Skeletal muscle tissue (tissue), 3 donors: ENCODE measurements at regions not wholly inside any gene's neighbourhood (a gene's known extent, or its start where the extent isn't known, plus 50 kb on each side); places are given as distances from the start of the nearest gene placed in this dataset.
"Not testable (repeated sequence)": the region's sequence is repeated elsewhere in the genome, so short reads cannot be mapped to it uniquely, and the experiment has no call there.

Source experiments
- H3K27ac ChIP-seq: one replicate; pipeline ENCODE4 v1.7.0; 2013; ENCODE audit warnings: mild to moderate bottlenecking, low read depth, low read length, inconsistent platforms
- H3K27me3 ChIP-seq, 3 donors: one replicate each; pipeline ENCODE4 v1.7.0; 2013; ENCODE audit warnings: low read length in 3 of 3; ENCODE audit not compliant: control insufficient read depth in 3 of 3, insufficient read depth in 3 of 3
- H3K36me3 ChIP-seq, 3 donors: one replicate each; pipeline ENCODE4 v1.7.0; 2013; ENCODE audit warnings: low read length in 3 of 3; ENCODE audit not compliant: control insufficient read depth in 3 of 3, insufficient read depth in 3 of 3
- H3K4me1 ChIP-seq, 3 donors: one replicate each; pipeline ENCODE4 v1.7.0; 2013; ENCODE audit warnings: low read length in 3 of 3, mild to moderate bottlenecking in 3 of 3; ENCODE audit not compliant: control insufficient read depth in 3 of 3, insufficient read depth in 3 of 3
- H3K4me3 ChIP-seq, 3 donors: one replicate each; pipeline ENCODE4 v1.7.0; 2013; ENCODE audit warnings: low read length in 3 of 3
- H3K9ac ChIP-seq, 3 donors: one replicate each; pipeline ENCODE4 v1.7.0; 2013; ENCODE audit warnings: low read length in 3 of 3, mild to moderate bottlenecking in 3 of 3, moderate library complexity in 2 of 3, low read depth in 1 of 3
- H3K9me3 ChIP-seq, 3 donors: one replicate each; pipeline ENCODE4 v1.7.0; 2013; ENCODE audit warnings: low read length in 3 of 3; ENCODE audit not compliant: control insufficient read depth in 3 of 3
- donor health status: Osteomylitis.

DNA sequence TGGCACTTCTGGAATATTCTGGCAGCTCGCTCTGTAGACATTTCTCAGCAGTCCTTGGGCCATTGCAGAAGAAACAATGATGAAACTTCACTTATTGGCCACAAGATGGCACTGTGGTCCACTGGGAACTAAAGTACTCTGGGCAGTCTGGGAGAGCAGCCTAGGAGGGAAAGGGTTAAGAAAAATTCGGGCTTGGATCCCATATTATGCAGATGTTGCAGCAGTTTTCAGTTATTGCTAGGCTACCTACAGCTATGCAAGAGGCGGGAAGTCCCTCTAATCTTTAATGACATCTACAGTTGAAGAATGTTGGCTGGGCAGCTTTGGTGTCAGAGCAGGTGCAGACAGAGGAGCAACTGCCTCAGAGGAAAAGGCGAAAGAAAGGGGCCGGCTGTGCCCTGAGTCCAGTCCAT lies 201.7 kb upstream of the PRSS58 start:
- H3K27me3 ChIP-seq: no peaks in the 10 kb centered on the region
- no peak overlapping the region for H3K9ac ChIP-seq
- H3K36me3 ChIP-seq: no peaks in the 10 kb centered on the region
- H3K4me1 ChIP-seq: peaks cover 14 to 27% (median 17%) of the 10 kb centered on the region in 3 donors
- no peak overlapping the region for H3K27ac ChIP-seq
- no peak overlapping the region for H3K4me3 ChIP-seq
- H3K9me3 ChIP-seq: no peaks in the 10 kb centered on the region

DNA sequence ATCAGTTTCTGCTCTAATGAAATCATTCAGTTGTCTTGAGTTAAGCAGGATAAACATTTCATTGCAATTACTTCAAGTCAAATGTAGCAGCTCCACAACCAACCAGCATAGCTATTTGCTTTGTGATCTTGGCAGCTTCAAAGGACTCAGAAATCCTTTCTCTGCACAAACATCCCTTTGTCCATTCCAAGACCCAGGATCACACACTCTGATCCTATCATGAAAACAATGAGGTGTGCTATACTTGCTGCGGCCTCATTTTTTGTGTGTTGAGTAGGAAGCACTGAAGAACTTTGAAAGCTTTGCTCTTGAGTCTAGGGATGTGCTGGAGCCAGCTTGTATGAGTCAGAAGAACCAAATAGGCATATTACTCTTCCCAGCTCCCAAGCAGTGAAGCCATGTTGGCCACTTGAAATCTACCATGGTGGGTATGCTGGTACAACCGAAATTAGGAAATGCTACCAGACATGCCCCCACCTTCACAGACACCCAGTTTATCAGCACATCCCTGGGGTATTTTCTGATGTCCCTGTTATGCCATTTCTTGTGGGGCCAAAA lies 199.4 kb upstream of the PRSS58 start:
- no peaks in the 10 kb centered on the region for H3K36me3 ChIP-seq
- H3K27ac ChIP-seq: no peak overlapping the region
- H3K4me3 ChIP-seq: no peak overlapping the region
- no peaks in the 10 kb centered on the region for H3K27me3 ChIP-seq
- peaks cover 7 to 17% (median 9%) of the 10 kb centered on the region in 3 donors for H3K4me1 ChIP-seq
- H3K9ac ChIP-seq: no peak overlapping the region
- H3K9me3 ChIP-seq: no peaks in the 10 kb centered on the region

DNA sequence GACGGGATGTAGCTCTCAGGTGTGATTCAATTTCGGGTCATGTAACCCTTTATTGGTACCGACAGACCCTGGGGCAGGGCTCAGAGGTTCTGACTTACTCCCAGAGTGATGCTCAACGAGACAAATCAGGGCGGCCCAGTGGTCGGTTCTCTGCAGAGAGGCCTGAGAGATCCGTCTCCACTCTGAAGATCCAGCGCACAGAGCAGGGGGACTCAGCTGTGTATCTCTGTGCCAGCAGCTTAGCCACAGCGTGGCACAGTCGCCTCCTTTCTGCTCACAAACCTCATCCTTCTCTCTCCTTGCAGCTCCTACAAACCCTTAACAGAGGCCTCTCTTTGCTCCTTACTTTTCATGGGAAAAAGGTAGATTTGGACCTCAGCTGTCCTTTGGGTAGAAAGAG lies 197.5 kb upstream of the PRSS58 start:
- no peak overlapping the region for H3K4me3 ChIP-seq
- H3K27me3 ChIP-seq: no peaks in the 10 kb centered on the region
- no peak overlapping the region for H3K27ac ChIP-seq
- H3K4me1 ChIP-seq: peaks cover 23 to 33% (median 24%) of the 10 kb centered on the region in 3 donors
- no peaks in the 10 kb centered on the region for H3K36me3 ChIP-seq
- no peak overlapping the region for H3K9ac ChIP-seq
- H3K9me3 ChIP-seq: no peaks in the 10 kb centered on the region

DNA sequence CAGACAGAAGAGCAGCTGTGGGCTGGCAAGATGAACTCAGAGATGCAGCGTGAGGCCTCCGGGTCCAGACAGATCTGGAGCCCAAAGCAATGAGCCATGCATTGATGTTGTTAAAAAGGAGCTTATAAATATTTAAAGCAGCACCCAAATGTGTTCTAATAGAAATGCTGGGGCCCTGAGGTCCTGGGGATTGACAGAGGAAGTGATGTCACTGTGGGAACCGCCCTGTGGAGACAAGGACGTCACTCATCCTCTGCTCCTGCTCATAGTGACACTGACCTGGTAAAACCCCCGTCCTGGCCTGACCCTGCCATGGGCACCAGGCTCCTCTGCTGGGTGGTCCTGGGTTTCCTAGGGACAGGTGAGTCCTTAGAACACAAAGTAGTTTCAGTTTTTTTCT lies 197.0 kb upstream of the PRSS58 start:
- no peaks in the 10 kb centered on the region for H3K36me3 ChIP-seq
- no peak overlapping the region for H3K27ac ChIP-seq
- H3K4me3 ChIP-seq: no peak overlapping the region
- H3K27me3 ChIP-seq: no peaks in the 10 kb centered on the region
- no peak overlapping the region for H3K9ac ChIP-seq
- H3K9me3 ChIP-seq: no peaks in the 10 kb centered on the region
- peaks cover 22 to 31% (median 23%) of the 10 kb centered on the region in 3 donors for H3K4me1 ChIP-seq

DNA sequence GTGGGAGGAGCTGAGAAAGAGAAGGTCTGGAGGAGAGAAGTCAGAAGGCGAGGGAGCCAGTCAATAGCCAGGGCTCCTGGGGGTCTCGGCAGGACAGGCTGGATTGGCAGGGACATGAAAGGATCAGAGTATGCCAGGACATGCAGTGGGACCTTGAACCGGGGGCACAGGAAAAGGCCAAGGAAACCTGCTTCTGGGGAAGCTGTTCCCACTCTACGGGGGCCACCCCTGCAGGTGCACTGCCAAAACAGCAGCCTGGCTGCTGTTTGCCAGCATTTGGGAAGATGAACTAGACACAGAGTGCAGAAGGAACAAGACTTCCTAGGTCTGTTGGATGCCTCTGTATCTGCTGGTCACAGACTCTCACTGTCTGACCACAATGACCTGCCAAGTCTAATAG lies 194.9 kb upstream of the PRSS58 start:
- no peaks in the 10 kb centered on the region for H3K36me3 ChIP-seq
- no peak overlapping the region for H3K27ac ChIP-seq
- no peak overlapping the region for H3K4me3 ChIP-seq
- peaks cover 16 to 24% (median 18%) of the 10 kb centered on the region in 3 donors for H3K4me1 ChIP-seq
- H3K27me3 ChIP-seq: no peaks in the 10 kb centered on the region
- H3K9ac ChIP-seq: no peak overlapping the region
- H3K9me3 ChIP-seq: no peaks in the 10 kb centered on the region

DNA sequence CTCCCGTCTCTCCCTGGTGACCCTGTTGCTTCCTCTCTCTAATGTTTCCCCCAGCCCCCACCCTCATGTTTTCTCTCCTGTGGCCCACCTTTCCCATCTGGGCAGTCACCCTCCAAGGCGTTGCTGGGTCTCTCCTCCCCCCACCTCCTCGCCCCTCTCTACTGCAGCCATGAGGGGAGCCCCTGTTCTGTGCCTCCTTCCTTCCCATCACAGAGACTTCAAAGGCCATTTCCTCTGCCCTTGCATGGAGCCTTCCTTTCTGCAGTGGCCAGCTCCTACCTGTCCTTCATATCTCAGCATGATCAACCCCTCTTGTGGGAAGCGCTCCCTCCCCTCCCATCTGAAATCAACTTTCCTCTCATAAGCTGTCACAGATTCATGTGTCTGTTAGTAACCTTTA lies 194.0 kb upstream of the PRSS58 start:
- peaks cover 16 to 18% (median 17%) of the 10 kb centered on the region in 3 donors for H3K4me1 ChIP-seq
- H3K27me3 ChIP-seq: no peaks in the 10 kb centered on the region
- peak overlapping the region in 1 of 3 donors; percentile 20 for H3K9ac ChIP-seq
- no peak overlapping the region for H3K27ac ChIP-seq
- H3K9me3 ChIP-seq: no peaks in the 10 kb centered on the region
- H3K4me3 ChIP-seq: peak overlapping the region in 1 of 3 donors; percentile 2
- H3K36me3 ChIP-seq: no peaks in the 10 kb centered on the region

DNA sequence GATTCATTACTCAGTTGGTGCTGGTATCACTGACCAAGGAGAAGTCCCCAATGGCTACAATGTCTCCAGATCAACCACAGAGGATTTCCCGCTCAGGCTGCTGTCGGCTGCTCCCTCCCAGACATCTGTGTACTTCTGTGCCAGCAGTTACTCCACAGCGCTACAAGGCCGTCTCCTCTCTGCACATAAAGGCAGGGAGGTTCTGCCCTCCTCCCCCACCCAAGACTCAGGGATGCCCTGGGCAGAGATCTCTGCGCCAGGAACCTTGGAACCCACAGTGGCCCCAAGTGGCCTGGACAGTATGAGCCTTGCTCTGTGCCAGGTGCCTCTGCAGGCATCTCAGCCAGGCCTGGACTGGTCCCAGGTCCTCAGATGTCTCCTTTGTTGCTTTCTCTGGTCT lies 193.4 kb upstream of the PRSS58 start:
- H3K9me3 ChIP-seq: no peaks in the 10 kb centered on the region
- H3K36me3 ChIP-seq: no peaks in the 10 kb centered on the region
- no peak overlapping the region for H3K27ac ChIP-seq
- peaks cover 16 to 18% (median 17%) of the 10 kb centered on the region in 3 donors for H3K4me1 ChIP-seq
- no peaks in the 10 kb centered on the region for H3K27me3 ChIP-seq
- no peak overlapping the region for H3K9ac ChIP-seq
- no peak overlapping the region for H3K4me3 ChIP-seq

DNA sequence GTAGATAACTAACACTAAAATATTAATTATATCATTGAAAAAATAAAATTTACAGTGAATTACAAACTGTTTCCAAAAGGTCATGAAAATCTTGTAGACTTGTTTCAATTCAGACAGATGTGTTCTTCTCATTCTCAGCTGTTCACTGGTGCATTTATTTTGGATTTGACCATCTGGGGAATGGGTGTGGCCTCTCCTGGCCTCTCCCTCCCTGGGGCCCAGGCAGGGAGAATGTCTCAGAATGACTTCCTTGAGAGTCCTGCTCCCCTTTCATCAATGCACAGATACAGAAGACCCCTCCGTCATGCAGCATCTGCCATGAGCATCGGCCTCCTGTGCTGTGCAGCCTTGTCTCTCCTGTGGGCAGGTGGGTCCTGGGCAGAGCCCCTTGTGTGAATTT lies 192.8 kb upstream of the PRSS58 start:
- no peak overlapping the region for H3K9ac ChIP-seq
- no peak overlapping the region for H3K4me3 ChIP-seq
- H3K36me3 ChIP-seq: no peaks in the 10 kb centered on the region
- H3K4me1 ChIP-seq: peaks cover 16 to 18% (median 17%) of the 10 kb centered on the region in 3 donors
- H3K9me3 ChIP-seq: no peaks in the 10 kb centered on the region
- H3K27ac ChIP-seq: no peak overlapping the region
- H3K27me3 ChIP-seq: no peaks in the 10 kb centered on the region

DNA sequence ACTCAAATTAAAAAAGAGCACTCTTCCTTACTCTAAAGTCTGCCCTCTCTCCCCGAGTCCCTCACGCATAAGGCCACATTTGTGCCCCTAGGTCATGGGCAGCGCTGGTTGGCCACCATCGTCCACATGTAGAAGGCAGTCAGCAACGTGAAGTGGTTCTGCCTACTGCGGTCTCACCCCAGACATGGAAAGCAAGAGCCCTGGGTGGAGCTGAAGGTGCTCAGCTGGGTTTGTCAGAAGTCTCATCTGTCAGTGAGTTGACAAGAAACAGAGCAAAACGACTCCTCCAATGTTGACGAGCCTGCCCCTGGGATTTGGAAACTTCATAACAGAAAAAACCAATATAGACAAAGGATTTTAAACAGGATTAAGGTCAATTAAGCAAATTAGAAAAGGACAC lies 192.3 kb upstream of the PRSS58 start:
- H3K27ac ChIP-seq: no peak overlapping the region
- no peaks in the 10 kb centered on the region for H3K36me3 ChIP-seq
- H3K9ac ChIP-seq: no peak overlapping the region
- no peak overlapping the region for H3K4me3 ChIP-seq
- H3K9me3 ChIP-seq: no peaks in the 10 kb centered on the region
- H3K4me1 ChIP-seq: peaks cover 16 to 18% (median 17%) of the 10 kb centered on the region in 3 donors
- no peaks in the 10 kb centered on the region for H3K27me3 ChIP-seq

DNA sequence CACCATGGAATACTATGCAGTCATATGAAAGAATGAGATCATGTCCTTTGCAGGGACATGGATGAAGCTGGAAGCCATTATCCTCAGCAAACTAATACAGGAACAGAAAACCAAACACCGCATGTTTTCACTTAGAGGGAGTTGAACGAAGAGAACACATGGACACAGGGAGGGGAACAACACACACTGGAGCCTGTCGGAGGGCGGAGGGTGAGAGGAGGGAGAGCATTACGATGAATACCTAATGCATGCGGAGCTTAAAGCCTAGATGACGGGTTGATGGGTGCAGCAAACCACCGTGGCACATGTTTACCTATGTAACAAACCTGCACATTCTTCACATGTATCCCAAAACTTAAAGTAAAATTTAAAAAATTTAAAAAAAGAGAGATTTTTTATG lies 191.0 kb upstream of the PRSS58 start:
- H3K27me3 ChIP-seq, H3K9ac ChIP-seq, H3K27ac ChIP-seq, H3K36me3 ChIP-seq, H3K4me3 ChIP-seq, H3K9me3 ChIP-seq: not testable (repeated sequence)
- H3K4me1 ChIP-seq: peaks cover 16 to 18% (median 17%) of the 10 kb centered on the region in 3 donors
